Naive thymus-derived CD4-positive, alpha-beta T cell (primary cell): ENCODE measurements at regions not wholly inside any gene's neighbourhood (a gene's known extent, or its start where the extent isn't known, plus 50 kb on each side); places are given as distances from the start of the nearest gene placed in this dataset.

ENCODE experiments used
- ATAC-seq: fragments of 150-1000 bp; cut with Tn5 transposase; 2 replicates; pipeline ENCODE4 v1.10.0; 2021; ENCODE audit warnings: mild to moderate bottlenecking, moderate library complexity
- CTCF ChIA-PET: fragments of 350-600 bp; sonication (Branson Sonifier 250); formaldehyde crosslinking; loops from one replicate; lab custom pipeline; 2021; ENCODE audit warnings: antibody characterized with exemption; lab: Charles Lee
- POLR2A ChIA-PET: fragments of 350-600 bp; sonication (Branson Sonifier 250); formaldehyde crosslinking; loops from one replicate; lab custom pipeline; 2021; ENCODE audit warnings: antibody characterized with exemption, inconsistent platforms; lab: Charles Lee
- DNase-seq, 9 donors: peaks; one replicate each; pipeline versions ENCODE4 v3.0.0 to v3.0.0-alpha.2; 2020 to 2022; ENCODE audit warnings: mixed read lengths in 1 of 9
- H3K27ac ChIP-seq: one replicate; pipeline ENCODE4 v1.7.0; 2013; ENCODE audit warnings: mild to moderate bottlenecking, low read depth, low read length, moderate library complexity
- H3K27me3 ChIP-seq, 2 donors: one replicate each; pipeline ENCODE4 v1.7.0; 2013; ENCODE audit warnings: low read length in 2 of 2, mild to moderate bottlenecking in 2 of 2, moderate library complexity in 2 of 2; ENCODE audit not compliant: control insufficient read depth in 2 of 2, insufficient read depth in 2 of 2
- H3K36me3 ChIP-seq, 3 experiments: 1 replicate in 2 of 3; 2 replicates in 1 of 3; pipeline ENCODE4 v1.7.0; 2013; ENCODE audit warnings: low read length in 3 of 3, mild to moderate bottlenecking in 3 of 3, moderate library complexity in 1 of 3; ENCODE audit not compliant: insufficient read depth in 3 of 3, control insufficient read depth in 2 of 3
- H3K4me1 ChIP-seq, 2 donors: one replicate each; pipeline ENCODE4 v1.7.0; 2013; ENCODE audit warnings: low read length in 2 of 2, mild to moderate bottlenecking in 2 of 2, moderate library complexity in 1 of 2; ENCODE audit not compliant: control insufficient read depth in 2 of 2, insufficient read depth in 2 of 2
- H3K4me3 ChIP-seq: 2 replicates; pipeline ENCODE4 v1.7.0; 2013; ENCODE audit warnings: mild to moderate bottlenecking, low read length
- H3K9me3 ChIP-seq, 3 experiments: 1 replicate in 2 of 3; 2 replicates in 1 of 3; pipeline ENCODE4 v1.7.0; 2013; ENCODE audit warnings: low read length in 3 of 3; ENCODE audit not compliant: control insufficient read depth in 2 of 3
- H3K27ac Mint-ChIP-seq, 9 donors: one replicate each; pipeline ENCODE4 v1.8.0; 2020 to 2022; ENCODE audit warnings: mixed read lengths in 9 of 9, mild to moderate bottlenecking in 8 of 9, moderate library complexity in 5 of 9, inconsistent platforms in 2 of 9
- H3K27me3 Mint-ChIP-seq, 5 donors: one replicate each; pipeline ENCODE4 v1.8.0; 2021 to 2022; ENCODE audit warnings: mixed read lengths in 5 of 5, mild to moderate bottlenecking in 1 of 5
- H3K36me3 Mint-ChIP-seq, 5 donors: one replicate each; pipeline ENCODE4 v1.8.0; 2020 to 2022; ENCODE audit warnings: mixed read lengths in 5 of 5, mild to moderate bottlenecking in 3 of 5, inconsistent platforms in 1 of 5
- H3K4me1 Mint-ChIP-seq, 7 donors: one replicate each; pipeline ENCODE4 v1.8.0; 2020 to 2022; ENCODE audit warnings: mixed read lengths in 7 of 7, mild to moderate bottlenecking in 3 of 7, inconsistent platforms in 1 of 7
- H3K4me3 Mint-ChIP-seq, 10 donors: one replicate each; pipeline ENCODE4 v1.8.0; 2020 to 2022; ENCODE audit warnings: mild to moderate bottlenecking in 10 of 10, mixed read lengths in 10 of 10, moderate library complexity in 6 of 10, inconsistent platforms in 2 of 10
- H3K9me3 Mint-ChIP-seq, 11 donors: one replicate each; pipeline ENCODE4 v1.8.0; 2020 to 2022; ENCODE audit warnings: mixed read lengths in 11 of 11, mild to moderate bottlenecking in 4 of 11, inconsistent platforms in 1 of 11, moderate library complexity in 1 of 11
- intact Hi-C, 2 donors: fragments of 100-400 bp; cut with micrococcal nuclease; formaldehyde crosslinking; loops; one replicate each; pipeline ENCODE4 v1.15.1; 2023

DNA sequence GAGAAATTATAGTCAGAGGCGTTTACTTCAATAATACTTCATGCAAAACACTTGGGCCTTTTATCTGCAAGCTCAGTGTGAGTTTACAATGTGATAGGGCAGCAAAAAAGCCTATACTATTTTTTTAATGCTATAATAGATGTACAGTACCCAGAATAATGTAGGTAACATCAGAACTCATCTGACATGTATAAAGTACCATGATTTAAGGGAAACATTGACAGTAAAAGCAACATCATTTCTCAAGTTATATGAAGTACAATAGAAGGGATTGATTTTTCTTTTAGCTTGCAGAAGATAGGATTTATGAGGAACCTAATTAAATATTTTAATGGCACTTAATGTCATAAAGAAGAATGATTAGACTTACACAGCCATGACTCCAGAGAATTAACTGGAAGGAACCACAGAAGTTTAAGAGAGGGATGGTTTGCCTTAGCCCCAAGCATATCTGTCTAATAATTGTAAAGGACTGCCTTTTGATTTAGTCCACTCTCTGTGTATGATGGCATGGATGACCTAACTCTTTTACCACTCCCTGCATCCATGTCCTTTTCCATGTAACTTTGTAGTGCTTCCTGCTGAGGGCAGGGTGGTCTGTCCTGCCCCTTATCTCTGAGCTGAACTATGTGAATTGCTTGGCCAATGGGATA is 55.9 kb upstream of the MIS18BP1 start:
- Mint-ChIP-seq H3K27ac (no peak overlapping the region), H3K27me3 (peaks cover 0 to 20% (median 5%) of the 10 kb centered on the region in 5 donors), H3K9me3 (peaks cover 5 to 16% (median 13%) of the 10 kb centered on the region in 11 donors), H3K36me3 (peaks cover 0 to 5% (median 0%) of the 10 kb centered on the region in 5 donors), H3K4me3 (no peak overlapping the region), H3K4me1 (no peaks in the 10 kb centered on the region)
- POLR2A ChIA-PET: no interaction called here
- Histone ChIP-seq H3K9me3 (peaks cover 0 to 4% (median 0%) of the 10 kb centered on the region in 3 experiments), H3K27me3 (no peaks in the 10 kb centered on the region), H3K36me3 (no peaks in the 10 kb centered on the region), H3K27ac (no peak overlapping the region), H3K4me3 (no peak overlapping the region), H3K4me1 (no peaks in the 10 kb centered on the region)
- intact Hi-C loops: no loop called here
- ATAC-seq (no peak), DNase-seq (no peak)
- CTCF ChIA-PET: no interaction called here
